ENCODE measurements at regions not wholly inside any gene's neighbourhood (a gene's known extent, or its start where the extent isn't known, plus 50 kb on each side); places are given as distances from the start of the nearest gene placed in this dataset.

- TF ChIP-seq FOSL2 (IDR thresholded peaks at IDR 0.05) (no peak), FOSL2 (CRISPR knock-in tag; IDR thresholded peaks at IDR 0.05) (no peak), MYC (IDR thresholded peaks at IDR 0.05; ENCODE audit: borderline replicate concordance, low read length) (no peak), HES2 (IDR thresholded peaks at IDR 0.05) (no peak), E2F6 (IDR thresholded peaks at IDR 0.05; ENCODE audit: borderline replicate concordance, low read depth) (no peak), CBX8 (IDR thresholded peaks at IDR 0.05) (no peak), JUNB (IDR thresholded peaks at IDR 0.05) (no peak), EHMT2 (IDR thresholded peaks at IDR 0.05; ENCODE audit: low read depth) (no peak), KDM5A (IDR thresholded peaks at IDR 0.05) (no peak), BHLHE40 (IDR thresholded peaks at IDR 0.05; ENCODE audit: low read depth, low read length) (no peak), ELK1 (IDR thresholded peaks at IDR 0.05; ENCODE audit: low read depth, low read length) (no peak), PBX3 (IDR thresholded peaks at IDR 0.05) (no peak), ZC3H11A (IDR thresholded peaks at IDR 0.05) (no peak), JUN (IDR thresholded peaks at IDR 0.05) (no peak), NFE2L2 (conservative IDR thresholded peaks at IDR 0.05; ENCODE audit: low read length) (no peak), ESRRA (IDR thresholded peaks at IDR 0.05; ENCODE audit: borderline replicate concordance, low read length) (no peak), USF2 (IDR thresholded peaks at IDR 0.05) (no peak), HEYL (CRISPR knock-in tag; IDR thresholded peaks at IDR 0.05) (no peak), REST (IDR thresholded peaks at IDR 0.05) (no peak), ATOH8 (CRISPR knock-in tag; IDR thresholded peaks at IDR 0.05; ENCODE audit: low read depth) (no peak)
- 53% methylated on average over 6 of the region's 9 CpGs for WGBS (ENCODE audit: missing lambda C conversion rate)
- no peak overlapping the region for H3K27ac ChIP-seq
- ATAC-seq (no peak), FAIRE-seq (no peak), DNase-seq (ENCODE audit: low read depth in 1 of 2, low spot score in 1 of 2) (no peak)
- H3K4me1 ChIP-seq: no peaks in the 10 kb centered on the region
- H3K9me3 ChIP-seq: no peaks in the 10 kb centered on the region
- no peak overlapping the region for H3K4me3 ChIP-seq
- CTCF ChIA-PET: no interaction called here
- POLR2A ChIA-PET: no interaction called here
- no peak overlapping the region for H3K4me2 ChIP-seq
Observed at GRCh38 chr6:167643223-167643622, 183.5 kb upstream of the AFDN start.

- ATAC-seq (no peak), FAIRE-seq (no peak), DNase-seq (ENCODE audit: low read depth in 1 of 2, low spot score in 1 of 2) (no peak)
- CTCF ChIA-PET: no interaction called here
- Histone ChIP-seq H3K9me3 (no peaks in the 10 kb centered on the region), H3K27ac (no peak overlapping the region), H3K4me2 (no peak overlapping the region), H3K4me3 (no peak overlapping the region), H3K4me1 (no peaks in the 10 kb centered on the region)
- no peak for TF ChIP-seq RNF2 (IDR thresholded peaks at IDR 0.05; ENCODE audit: borderline replicate concordance, low read depth)
- TF ChIP-seq HOXB13 (CRISPR knock-in tag; IDR thresholded peaks at IDR 0.05; ENCODE audit: low read depth): no peak
- WGBS (ENCODE audit: missing lambda C conversion rate): 59% methylated on average over 11 of the region's 11 CpGs
- POLR2A ChIA-PET: no interaction called here
Observed at GRCh38 chr6:167643716-167644115, 183.0 kb upstream of the AFDN start.
